ENCODE measurements at regions not wholly inside any gene's neighbourhood (a gene's known extent, or its start where the extent isn't known, plus 50 kb on each side); places are given as distances from the start of the nearest gene placed in this dataset.

DNA sequence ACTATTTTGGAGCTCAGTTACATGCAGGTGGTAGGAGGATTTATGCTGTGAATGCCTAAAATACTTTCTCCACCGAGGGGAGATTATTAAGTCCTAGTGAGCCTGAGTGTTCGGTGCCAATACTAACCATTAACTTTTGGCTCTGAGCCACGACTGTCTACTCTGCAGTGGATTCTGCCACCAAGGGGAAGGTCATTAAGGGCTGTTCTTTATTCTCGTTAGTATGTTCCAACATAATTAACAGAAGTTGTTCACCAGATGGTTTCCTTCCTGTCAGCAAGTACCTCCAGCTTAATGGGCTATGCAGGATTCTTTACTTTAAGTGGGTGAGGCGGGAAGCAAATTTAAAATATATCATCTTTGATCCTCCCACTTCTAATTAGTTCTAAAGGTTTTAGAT, 326.3 kb downstream of the BMP4 start:
- DNase-seq, result no peak
- no peaks in the 10 kb centered on the region for H3K79me2 ChIP-seq (ENCODE audit: control insufficient read depth, insufficient read depth, low read length, poor library complexity)
- H2AFZ ChIP-seq (ENCODE audit: insufficient read depth, low read length, poor library complexity), result no peak overlapping the region
- H4K91ac ChIP-seq (ENCODE audit: low read depth, low read length), result no peak overlapping the region
- no peak overlapping the region for H2BK120ac ChIP-seq (ENCODE audit: insufficient read depth, low read length, poor library complexity)
- H2AK5ac ChIP-seq (ENCODE audit: low read length), result no peak overlapping the region
- H3K79me1 ChIP-seq (ENCODE audit: low read length), result no peaks in the 10 kb centered on the region
- no CpG with 5 or more reads among the region's 5 CpGs for WGBS (ENCODE audit: extremely low coverage, insufficient coverage, insufficient read length)
- H3K4me1 ChIP-seq (ENCODE audit: control insufficient read depth in 1 of 2, insufficient read depth in 2 of 2, low read length in 2 of 2), result peaks cover 0 to 2% of the 10 kb centered on the region in 2 experiments
- no peak overlapping the region for H3K27ac ChIP-seq (ENCODE audit: low read depth, low read length)
- H3K23ac ChIP-seq (ENCODE audit: low read length), result no peak overlapping the region
- no peak overlapping the region for H3K14ac ChIP-seq (ENCODE audit: low read length)
- H3K9ac ChIP-seq (ENCODE audit: low read length), result no peak overlapping the region
- peaks cover 2% of the 10 kb centered on the region for H3K27me3 ChIP-seq (ENCODE audit: insufficient read depth, low read length)
- no peak overlapping the region for H3K4me2 ChIP-seq (ENCODE audit: low read length)
- H2BK5ac ChIP-seq (ENCODE audit: low read depth, low read length, poor library complexity), result no peak overlapping the region
- H3K4me3 ChIP-seq (ENCODE audit: low read depth, low read length), result no peak overlapping the region
- H3K36me3 ChIP-seq (ENCODE audit: control insufficient read depth in 1 of 2, insufficient read depth in 2 of 2, low read length in 2 of 2), result no peaks in the 10 kb centered on the region
- no peak overlapping the region for H3K4ac ChIP-seq (ENCODE audit: low read depth, low read length)
- no peak overlapping the region for H3K18ac ChIP-seq (ENCODE audit: low read length)
- no peak overlapping the region for H2BK12ac ChIP-seq (ENCODE audit: low read length)
- H3K9me3 ChIP-seq (ENCODE audit: insufficient read depth, low read depth, low read length), result no peaks in the 10 kb centered on the region
- no peak overlapping the region for H4K8ac ChIP-seq (ENCODE audit: low read depth, low read length)
- no peak overlapping the region for H4K12ac ChIP-seq (ENCODE audit: low read depth, low read length)

- peaks cover 2% of the 10 kb centered on the region for H3K27me3 ChIP-seq (ENCODE audit: insufficient read depth, low read length)
- no peaks in the 10 kb centered on the region for H3K9me3 ChIP-seq (ENCODE audit: insufficient read depth, low read depth, low read length)
- no peak overlapping the region for H4K91ac ChIP-seq (ENCODE audit: low read depth, low read length)
- H2AK5ac ChIP-seq (ENCODE audit: low read length), result no peak overlapping the region
- no peak overlapping the region for H2BK120ac ChIP-seq (ENCODE audit: insufficient read depth, low read length, poor library complexity)
- H2BK5ac ChIP-seq (ENCODE audit: low read depth, low read length, poor library complexity), result no peak overlapping the region
- H3K79me1 ChIP-seq (ENCODE audit: low read length), result no peaks in the 10 kb centered on the region
- peak overlapping the region; percentile 64 for H3K9ac ChIP-seq (ENCODE audit: low read length)
- DNase-seq, result no peak
- H3K27ac ChIP-seq (ENCODE audit: low read depth, low read length), result no peak overlapping the region
- WGBS (ENCODE audit: extremely low coverage, insufficient coverage, insufficient read length), result no CpG with 5 or more reads among the region's 6 CpGs
- no peak overlapping the region for H3K14ac ChIP-seq (ENCODE audit: low read length)
- no peaks in the 10 kb centered on the region for H3K36me3 ChIP-seq (ENCODE audit: control insufficient read depth in 1 of 2, insufficient read depth in 2 of 2, low read length in 2 of 2)
- H3K23ac ChIP-seq (ENCODE audit: low read length), result no peak overlapping the region
- H2BK12ac ChIP-seq (ENCODE audit: low read length), result no peak overlapping the region
- no peak overlapping the region for H3K4me2 ChIP-seq (ENCODE audit: low read length)
- no peaks in the 10 kb centered on the region for H3K4me1 ChIP-seq (ENCODE audit: control insufficient read depth in 1 of 2, insufficient read depth in 2 of 2, low read length in 2 of 2)
- no peak overlapping the region for H2AFZ ChIP-seq (ENCODE audit: insufficient read depth, low read length, poor library complexity)
- H4K8ac ChIP-seq (ENCODE audit: low read depth, low read length), result no peak overlapping the region
- no peak overlapping the region for H4K12ac ChIP-seq (ENCODE audit: low read depth, low read length)
- no peaks in the 10 kb centered on the region for H3K79me2 ChIP-seq (ENCODE audit: control insufficient read depth, insufficient read depth, low read length, poor library complexity)
- H3K4me3 ChIP-seq (ENCODE audit: low read depth, low read length), result no peak overlapping the region
- no peak overlapping the region for H3K18ac ChIP-seq (ENCODE audit: low read length)
- no peak overlapping the region for H3K4ac ChIP-seq (ENCODE audit: low read depth, low read length)
Measured at GRCh38 chr14:53628732-53629430, 327.7 kb downstream of the BMP4 start.

DNA sequence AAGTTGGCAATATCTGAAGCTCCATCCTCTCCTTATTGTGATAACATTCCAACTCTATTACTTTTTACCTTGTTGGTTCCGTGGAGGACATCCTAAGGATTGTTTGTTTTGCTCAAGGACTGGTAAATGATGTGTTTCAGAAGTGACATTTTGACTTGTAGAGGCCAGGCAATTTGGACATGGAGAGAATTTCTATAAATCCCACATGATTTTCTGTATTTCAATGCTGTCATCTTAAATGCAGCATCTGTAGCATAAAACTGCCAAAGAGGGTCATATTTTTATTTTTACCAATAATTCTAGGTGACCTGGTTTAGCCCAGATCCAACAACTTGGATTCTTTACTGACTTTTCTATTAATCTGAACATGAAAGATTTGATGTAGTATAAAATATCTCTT, 328.4 kb downstream of the BMP4 start:
- no peak overlapping the region for H3K27ac ChIP-seq (ENCODE audit: low read depth, low read length)
- no peak overlapping the region for H2BK5ac ChIP-seq (ENCODE audit: low read depth, low read length, poor library complexity)
- no peaks in the 10 kb centered on the region for H3K9me3 ChIP-seq (ENCODE audit: insufficient read depth, low read depth, low read length)
- H3K23ac ChIP-seq (ENCODE audit: low read length), result no peak overlapping the region
- no peak overlapping the region for H2AK5ac ChIP-seq (ENCODE audit: low read length)
- no peak overlapping the region for H3K4me2 ChIP-seq (ENCODE audit: low read length)
- H3K4ac ChIP-seq (ENCODE audit: low read depth, low read length), result no peak overlapping the region
- H3K9ac ChIP-seq (ENCODE audit: low read length), result no peak overlapping the region
- H4K12ac ChIP-seq (ENCODE audit: low read depth, low read length), result no peak overlapping the region
- no peak overlapping the region for H3K18ac ChIP-seq (ENCODE audit: low read length)
- H3K27me3 ChIP-seq (ENCODE audit: insufficient read depth, low read length), result peaks cover 2% of the 10 kb centered on the region
- no peak overlapping the region for H2AFZ ChIP-seq (ENCODE audit: insufficient read depth, low read length, poor library complexity)
- H4K8ac ChIP-seq (ENCODE audit: low read depth, low read length), result no peak overlapping the region
- no peak overlapping the region for H3K4me3 ChIP-seq (ENCODE audit: low read depth, low read length)
- H3K79me1 ChIP-seq (ENCODE audit: low read length), result no peaks in the 10 kb centered on the region
- WGBS (ENCODE audit: extremely low coverage, insufficient coverage, insufficient read length), result no CpG with 5 or more reads among the region's 1 CpG
- no peak overlapping the region for H2BK120ac ChIP-seq (ENCODE audit: insufficient read depth, low read length, poor library complexity)
- no peak overlapping the region for H3K14ac ChIP-seq (ENCODE audit: low read length)
- H3K4me1 ChIP-seq (ENCODE audit: control insufficient read depth in 1 of 2, insufficient read depth in 2 of 2, low read length in 2 of 2), result no peaks in the 10 kb centered on the region
- no peak overlapping the region for H2BK12ac ChIP-seq (ENCODE audit: low read length)
- no peak for DNase-seq
- H4K91ac ChIP-seq (ENCODE audit: low read depth, low read length), result no peak overlapping the region
- no peaks in the 10 kb centered on the region for H3K79me2 ChIP-seq (ENCODE audit: control insufficient read depth, insufficient read depth, low read length, poor library complexity)
- H3K36me3 ChIP-seq (ENCODE audit: control insufficient read depth in 1 of 2, insufficient read depth in 2 of 2, low read length in 2 of 2), result no peaks in the 10 kb centered on the region

DNA sequence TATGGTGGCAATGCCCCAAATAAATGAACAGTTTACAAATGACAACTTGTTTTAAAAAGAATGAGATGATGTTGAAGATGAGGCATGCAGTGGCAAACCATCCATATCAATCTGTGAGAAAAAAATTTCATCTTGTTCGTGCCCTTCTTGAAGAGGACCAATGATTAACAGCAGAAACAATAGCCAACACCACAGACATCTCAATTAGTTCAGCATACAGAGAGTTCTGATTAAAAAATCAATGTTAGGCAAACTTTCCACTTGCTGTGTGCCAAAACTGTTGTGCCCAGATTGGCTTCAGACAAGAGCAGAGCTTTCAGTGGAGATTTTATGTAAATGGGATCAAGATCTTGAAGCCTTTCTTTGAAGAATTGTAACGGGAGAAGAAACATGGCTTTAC, 329.9 kb downstream of the BMP4 start:
- no peak overlapping the region for H3K4me3 ChIP-seq (ENCODE audit: low read depth, low read length)
- peaks cover 2% of the 10 kb centered on the region for H3K27me3 ChIP-seq (ENCODE audit: insufficient read depth, low read length)
- no peak for DNase-seq
- no peaks in the 10 kb centered on the region for H3K79me2 ChIP-seq (ENCODE audit: control insufficient read depth, insufficient read depth, low read length, poor library complexity)
- H3K4me2 ChIP-seq (ENCODE audit: low read length), result no peak overlapping the region
- H3K14ac ChIP-seq (ENCODE audit: low read length), result no peak overlapping the region
- no peak overlapping the region for H3K18ac ChIP-seq (ENCODE audit: low read length)
- H2AFZ ChIP-seq (ENCODE audit: insufficient read depth, low read length, poor library complexity), result no peak overlapping the region
- no peaks in the 10 kb centered on the region for H3K36me3 ChIP-seq (ENCODE audit: control insufficient read depth in 1 of 2, insufficient read depth in 2 of 2, low read length in 2 of 2)
- H3K79me1 ChIP-seq (ENCODE audit: low read length), result no peaks in the 10 kb centered on the region
- no peak overlapping the region for H4K12ac ChIP-seq (ENCODE audit: low read depth, low read length)
- no peak overlapping the region for H2BK120ac ChIP-seq (ENCODE audit: insufficient read depth, low read length, poor library complexity)
- no peaks in the 10 kb centered on the region for H3K9me3 ChIP-seq (ENCODE audit: insufficient read depth, low read depth, low read length)
- no peak overlapping the region for H4K8ac ChIP-seq (ENCODE audit: low read depth, low read length)
- H3K27ac ChIP-seq (ENCODE audit: low read depth, low read length), result no peak overlapping the region
- H3K9ac ChIP-seq (ENCODE audit: low read length), result no peak overlapping the region
- no CpG with 5 or more reads among the region's 2 CpGs for WGBS (ENCODE audit: extremely low coverage, insufficient coverage, insufficient read length)
- H3K4ac ChIP-seq (ENCODE audit: low read depth, low read length), result no peak overlapping the region
- H2BK12ac ChIP-seq (ENCODE audit: low read length), result no peak overlapping the region
- H2BK5ac ChIP-seq (ENCODE audit: low read depth, low read length, poor library complexity), result no peak overlapping the region
- no peak overlapping the region for H2AK5ac ChIP-seq (ENCODE audit: low read length)
- no peak overlapping the region for H4K91ac ChIP-seq (ENCODE audit: low read depth, low read length)
- no peak overlapping the region for H3K23ac ChIP-seq (ENCODE audit: low read length)
- H3K4me1 ChIP-seq (ENCODE audit: control insufficient read depth in 1 of 2, insufficient read depth in 2 of 2, low read length in 2 of 2), result no peaks in the 10 kb centered on the region
